CD4-positive, alpha-beta T cell treated with Interleukin-6 at 100 ng/mL for 8 hours (primary cell): ENCODE measurements at regions not wholly inside any gene's neighbourhood (a gene's known extent, or its start where the extent isn't known, plus 50 kb on each side); places are given as distances from the start of the nearest gene placed in this dataset.

Experiments
- DNase-seq: peaks from one replicate; pipeline ENCODE4 v3.0.0-alpha.2; 2020; ENCODE audit warnings: mixed read lengths, low spot score

DNA sequence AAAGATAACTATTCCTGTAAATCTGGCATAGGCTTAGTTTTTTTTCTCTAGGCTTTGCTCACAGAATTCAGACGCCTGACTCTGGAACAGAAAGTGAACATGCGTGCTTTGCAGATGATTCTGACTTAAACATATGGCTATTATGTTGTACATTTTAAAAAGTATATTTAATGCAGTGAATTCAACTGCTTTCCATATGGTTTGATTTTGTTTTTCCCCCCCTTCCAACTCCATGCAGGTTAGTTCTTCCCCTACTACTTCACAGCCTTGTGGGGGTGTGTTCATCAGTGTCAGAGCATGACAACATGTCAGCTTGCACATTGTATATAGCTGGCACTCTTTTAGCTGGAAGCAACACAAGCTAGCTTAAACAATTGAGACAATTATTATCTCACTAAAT, 226.8 kb downstream of the TMEM167A start:
- no peak for DNase-seq

DNA sequence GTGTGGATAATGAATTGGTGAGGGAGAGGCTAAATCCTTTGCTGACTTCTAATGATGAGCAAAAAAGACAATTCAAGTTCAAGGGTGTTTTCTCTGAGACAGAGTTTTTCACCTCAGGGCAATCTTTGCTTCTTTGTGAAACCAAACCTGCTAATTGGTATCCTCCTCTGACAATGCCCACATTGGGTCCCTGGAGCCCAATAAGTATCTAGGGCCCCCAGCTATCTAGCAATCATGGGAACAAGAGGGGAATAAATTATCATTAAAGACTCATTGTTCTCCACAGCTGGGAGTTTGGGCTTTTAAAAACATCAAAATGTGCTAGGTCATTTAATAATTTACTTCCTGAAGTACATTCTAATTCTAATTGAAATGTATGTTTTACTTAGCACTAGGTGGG, 227.3 kb downstream of the TMEM167A start:
- no peak for DNase-seq

DNA sequence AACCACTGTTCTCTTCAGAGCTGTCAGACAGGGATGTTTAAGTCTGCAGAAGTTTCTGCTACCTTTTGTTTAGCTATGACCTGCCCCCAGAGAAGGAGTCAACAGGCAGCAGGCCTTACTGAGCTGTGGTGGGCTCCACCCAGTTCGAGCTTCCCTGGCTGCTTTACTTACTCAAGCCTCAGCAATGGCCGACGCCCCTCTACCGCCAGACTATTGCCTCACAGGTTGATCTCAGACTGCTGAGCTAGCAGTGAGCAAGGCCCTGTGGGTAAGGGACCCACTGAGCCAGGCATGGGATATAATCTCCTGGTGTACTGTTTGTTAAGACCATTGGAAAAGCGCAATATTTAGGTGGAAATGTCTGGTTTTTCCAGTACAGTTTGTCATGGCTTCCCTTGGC, 229.6 kb downstream of the TMEM167A start:
- no peak for DNase-seq

DNA sequence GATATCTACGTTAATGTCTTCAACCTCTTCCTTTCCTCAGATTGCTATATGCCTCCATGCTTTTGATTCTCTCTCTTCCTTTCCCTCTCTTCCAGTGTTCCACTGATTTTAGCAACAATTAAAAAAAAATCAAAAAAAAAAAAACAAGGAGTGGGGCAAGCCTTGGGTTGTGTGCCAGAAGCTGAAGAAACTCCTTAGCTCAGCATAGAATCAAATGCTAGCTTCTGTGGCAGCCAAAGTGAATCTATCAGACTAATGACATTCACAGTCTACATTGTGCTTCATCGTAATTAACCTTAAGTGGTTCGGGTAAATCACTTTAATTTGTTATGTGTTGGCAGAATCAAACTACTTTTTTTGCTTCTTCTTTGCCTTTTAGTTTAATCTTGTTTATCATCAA, 237.3 kb downstream of the TMEM167A start:
- no peak for DNase-seq

DNA sequence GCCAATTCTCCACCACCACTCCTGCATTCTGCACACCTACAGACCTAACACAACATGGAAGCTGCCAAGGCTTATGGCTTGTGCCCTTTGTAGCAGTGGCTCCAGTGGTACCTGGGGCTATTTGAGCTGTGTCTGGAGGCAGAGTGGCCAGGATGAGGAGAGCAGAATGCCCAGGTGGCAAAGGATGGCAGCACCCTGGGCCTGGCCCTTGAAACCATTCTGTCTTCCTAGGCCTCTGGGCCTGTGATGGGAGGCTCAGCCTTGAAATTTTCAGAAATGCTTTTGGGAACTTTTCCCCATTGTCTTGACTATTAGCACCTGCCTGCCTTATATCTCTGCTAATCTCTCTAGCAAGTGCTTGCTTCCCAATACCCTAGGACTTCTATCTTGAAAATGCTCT, 241.7 kb downstream of the TMEM167A start:
- no peak for DNase-seq

DNA sequence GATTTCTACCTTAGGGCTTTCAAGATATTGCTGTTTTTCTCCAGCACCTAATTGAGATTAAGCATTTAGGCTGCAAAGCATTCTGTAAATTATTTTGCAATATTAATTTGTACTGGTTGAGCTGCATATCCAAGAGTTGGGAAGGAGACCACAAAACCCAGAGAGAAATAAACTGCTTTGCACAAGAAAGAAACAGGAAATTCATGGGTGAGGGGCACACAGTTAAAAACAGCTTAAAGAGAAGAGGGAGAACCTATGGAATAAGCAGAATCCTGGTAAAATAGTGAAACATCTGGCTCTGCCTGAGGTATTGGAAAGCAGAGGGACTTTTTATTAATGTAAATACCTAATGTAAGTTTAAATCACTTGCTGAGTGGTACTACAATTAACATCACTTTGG, 243.0 kb downstream of the TMEM167A start:
- no peak for DNase-seq

DNA sequence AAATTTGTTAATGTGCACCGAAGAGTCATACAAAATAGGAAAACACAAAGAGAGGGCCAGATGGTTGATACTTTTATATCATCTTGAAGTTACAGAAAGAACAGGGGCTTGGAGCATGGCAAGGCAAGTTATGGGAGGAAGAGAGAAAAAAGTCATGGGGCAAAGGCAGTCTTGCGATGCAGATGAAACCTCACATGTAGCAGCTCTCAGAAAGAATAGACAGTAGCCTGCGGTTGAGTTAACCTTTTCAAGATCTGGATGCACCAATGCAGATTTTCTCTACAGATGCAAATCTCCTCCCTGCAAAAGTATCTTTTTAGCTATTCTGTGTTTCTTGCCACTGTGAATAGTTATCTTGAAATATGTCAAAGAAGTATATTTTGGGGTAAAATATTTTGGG, 243.9 kb downstream of the TMEM167A start:
- DNase-seq = no peak

DNA sequence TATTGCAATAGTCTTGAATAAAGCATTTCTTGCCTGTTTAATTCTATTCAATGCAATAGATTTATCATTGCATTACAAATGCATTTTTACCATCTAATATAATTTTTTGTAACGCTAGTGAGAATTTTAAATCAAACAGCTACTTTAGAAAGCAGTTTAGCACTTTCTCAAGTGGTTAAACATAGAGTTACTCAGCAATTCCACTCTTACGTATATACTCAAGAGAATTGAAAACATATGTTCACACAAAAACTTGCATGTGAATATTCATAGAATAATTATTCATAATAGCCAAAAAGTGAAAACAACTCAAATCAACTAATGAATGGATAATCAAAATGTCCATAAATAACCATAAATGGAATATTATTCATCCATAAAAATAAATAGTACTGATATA, 244.7 kb downstream of the TMEM167A start:
- DNase-seq = no peak

DNA sequence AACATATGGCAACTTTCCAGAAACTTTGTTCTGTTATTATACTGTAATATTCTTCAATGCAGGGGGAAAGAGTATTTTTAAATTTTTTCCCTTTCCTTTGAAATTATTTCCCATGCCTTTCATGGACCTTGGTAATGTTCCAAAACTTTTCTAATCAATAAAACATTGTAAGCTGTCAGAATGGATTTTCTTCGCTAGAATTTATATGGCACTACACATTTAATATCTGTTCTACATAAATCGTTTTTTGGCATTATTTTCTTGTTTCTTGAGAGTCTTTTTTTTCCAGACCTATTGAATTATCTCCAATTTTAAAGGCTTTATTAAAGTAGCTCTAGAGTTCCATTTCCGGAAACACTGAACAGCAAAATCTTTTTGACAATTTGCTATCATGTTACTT, 249.0 kb downstream of the TMEM167A start:
- DNase-seq = no peak

DNA sequence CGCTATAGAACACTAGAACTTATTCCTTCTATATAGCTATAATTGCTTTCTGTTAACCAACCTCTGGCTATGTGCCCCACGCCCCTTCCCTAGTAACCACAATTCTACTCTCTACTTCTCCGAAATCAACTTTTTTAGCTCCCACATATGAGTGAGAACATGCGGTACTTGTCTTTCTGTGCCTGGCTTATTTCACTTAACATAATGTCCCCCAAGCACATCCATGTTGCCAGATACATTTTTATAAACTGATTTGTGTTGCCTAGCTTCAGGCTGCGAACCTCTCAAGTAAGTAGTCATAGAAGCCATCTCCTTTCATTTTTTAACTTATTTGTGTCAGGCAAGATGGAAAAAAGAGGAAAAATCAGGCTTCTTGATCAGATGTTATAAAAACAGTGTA, 249.5 kb downstream of the TMEM167A start:
- DNase-seq = no peak

DNA sequence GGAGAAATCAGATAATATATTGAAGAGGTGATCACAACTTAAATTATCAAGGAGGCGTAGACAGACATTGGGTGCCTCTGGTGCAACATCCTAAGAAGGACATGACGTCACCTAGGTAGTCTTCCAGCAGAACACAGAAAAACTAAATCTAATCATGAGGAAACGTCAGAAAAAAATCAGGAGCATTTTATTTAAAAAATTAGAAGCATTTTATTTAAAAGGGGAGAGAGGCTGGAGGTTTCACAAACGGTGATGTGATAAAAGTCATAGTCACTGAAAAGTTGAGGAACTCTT, 254.6 kb downstream of the TMEM167A start:
- DNase-seq = no peak

DNA sequence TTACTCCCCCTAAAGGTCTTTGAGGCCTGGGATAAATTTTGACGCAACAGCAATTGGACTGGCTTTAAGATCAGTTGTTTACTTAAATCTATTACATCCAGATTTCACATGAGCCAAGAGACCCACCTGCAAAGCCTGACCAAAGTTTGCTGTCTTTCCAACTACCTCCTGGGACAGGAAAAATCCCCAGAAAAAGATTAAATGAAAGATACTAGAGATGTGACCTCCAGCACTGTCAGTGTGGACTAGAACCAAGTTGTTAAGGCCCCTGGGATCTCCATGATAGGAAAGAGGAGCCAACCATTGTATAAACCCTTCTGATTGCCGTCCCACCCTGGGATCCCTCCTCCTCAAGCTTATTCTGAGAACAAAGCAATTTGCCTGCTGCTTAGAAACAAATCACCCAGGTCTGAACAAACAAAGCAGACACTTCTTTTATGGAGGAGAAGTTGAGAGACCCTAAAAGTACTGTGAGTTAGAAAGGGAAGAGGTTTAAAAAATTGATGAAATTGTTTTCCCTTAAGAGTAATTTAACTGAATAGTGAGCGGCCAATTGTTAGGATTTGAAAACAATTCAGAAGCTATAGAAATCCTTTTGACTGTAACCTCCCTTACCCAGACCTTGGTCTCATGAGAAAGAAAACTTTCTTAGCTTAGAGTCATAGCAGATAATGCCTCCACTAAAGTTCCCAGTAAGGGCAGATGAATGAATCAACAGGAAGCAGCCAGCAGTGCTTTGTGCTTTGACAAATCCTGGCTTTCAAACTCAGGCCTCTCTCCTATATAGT, 255.2 kb downstream of the TMEM167A start:
- no peak for DNase-seq

DNA sequence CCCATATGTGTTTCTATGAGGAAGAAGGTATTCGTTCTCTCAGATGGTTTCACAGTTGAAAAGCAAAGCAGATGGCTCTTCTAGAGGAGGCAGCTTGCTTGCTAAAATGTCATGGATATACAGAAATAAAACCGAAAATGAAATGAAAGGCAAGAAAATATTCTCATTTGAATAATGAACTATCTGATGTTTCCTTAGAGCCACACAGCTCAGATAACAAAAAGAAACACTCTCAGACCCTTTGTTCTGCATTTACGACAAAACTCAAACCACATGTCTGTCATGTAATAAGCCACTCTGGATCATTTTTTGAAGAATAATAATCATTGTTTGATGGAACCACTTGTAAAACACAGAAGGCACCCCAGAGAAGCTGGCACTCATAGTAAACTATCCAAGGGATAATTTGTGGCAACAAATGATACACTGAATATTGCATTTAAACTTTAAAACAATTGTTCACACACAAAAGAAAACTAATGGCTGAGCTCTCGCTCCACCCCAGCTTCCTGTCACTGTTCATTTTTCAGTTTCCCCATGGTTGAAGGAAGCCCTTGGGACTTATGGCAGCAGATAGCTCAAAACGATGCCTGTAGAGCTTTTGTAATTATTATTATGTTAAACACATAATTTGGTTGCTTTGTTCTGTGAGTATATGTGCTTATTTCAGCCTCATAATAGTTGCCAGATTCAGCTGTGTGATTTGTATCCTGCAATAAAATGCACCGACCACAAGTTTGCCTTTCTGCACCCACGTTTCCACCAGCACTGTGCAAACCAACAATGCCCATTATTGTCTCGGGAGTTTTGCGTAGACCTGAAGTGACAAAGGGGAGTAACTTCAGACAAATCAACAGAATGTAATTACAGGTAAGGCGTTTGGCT, 256.0 kb downstream of the TMEM167A start:
- DNase-seq = no peak

DNA sequence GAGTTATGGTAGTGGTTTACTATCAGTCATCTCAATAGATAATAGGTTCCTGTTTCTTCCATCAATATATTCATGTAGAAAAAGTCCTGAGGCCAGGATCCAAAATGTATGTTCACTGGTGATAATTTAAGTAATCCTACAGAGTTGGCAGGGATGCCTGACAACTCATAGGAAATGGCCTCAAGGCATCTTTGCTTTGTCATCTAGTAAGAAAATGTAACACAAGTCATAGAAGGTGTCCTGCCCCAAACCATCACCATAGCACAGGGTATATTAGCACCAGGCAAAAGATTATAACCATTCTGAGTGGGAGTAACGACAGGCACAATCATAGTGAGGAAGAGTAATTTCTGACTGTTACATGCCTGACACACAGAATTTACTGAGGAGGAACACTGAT, 257.0 kb downstream of the TMEM167A start:
- no peak for DNase-seq

DNA sequence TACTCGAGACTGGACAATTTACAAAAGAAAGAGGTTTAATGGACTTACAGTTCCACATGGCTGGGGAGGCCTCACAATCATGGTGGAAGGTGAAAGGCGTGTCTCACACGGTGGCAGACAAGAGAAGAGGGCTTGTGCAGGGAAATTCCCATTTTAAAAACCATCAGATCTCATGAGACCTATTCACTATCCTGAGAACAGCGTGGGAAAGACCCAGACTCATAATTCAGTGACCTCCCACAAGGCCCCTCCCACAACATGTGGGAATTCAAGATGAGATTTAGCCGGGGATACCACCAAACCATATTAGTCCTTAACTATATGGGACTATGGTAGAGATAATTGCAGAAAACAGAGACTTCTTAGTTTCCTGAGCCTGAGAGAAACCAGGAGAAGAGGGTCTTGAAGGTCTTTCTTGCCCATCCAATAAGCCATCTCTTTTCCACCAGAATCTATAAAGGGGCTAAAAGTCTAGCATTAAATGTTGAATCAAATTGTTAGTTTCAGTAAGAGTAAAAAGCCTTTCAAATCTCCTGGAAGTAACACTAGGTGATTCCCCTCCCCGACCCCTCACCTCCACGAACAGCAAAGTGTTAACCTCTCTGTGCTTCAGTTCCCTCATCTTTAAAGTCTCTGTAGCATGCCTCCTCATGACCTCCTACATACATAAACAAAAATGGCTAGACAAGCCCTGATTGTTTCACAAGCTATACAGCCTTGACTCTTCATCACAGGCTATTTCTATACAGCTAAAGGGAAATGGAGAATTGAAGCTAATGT, 259.1 kb downstream of the TMEM167A start:
- no peak for DNase-seq

DNA sequence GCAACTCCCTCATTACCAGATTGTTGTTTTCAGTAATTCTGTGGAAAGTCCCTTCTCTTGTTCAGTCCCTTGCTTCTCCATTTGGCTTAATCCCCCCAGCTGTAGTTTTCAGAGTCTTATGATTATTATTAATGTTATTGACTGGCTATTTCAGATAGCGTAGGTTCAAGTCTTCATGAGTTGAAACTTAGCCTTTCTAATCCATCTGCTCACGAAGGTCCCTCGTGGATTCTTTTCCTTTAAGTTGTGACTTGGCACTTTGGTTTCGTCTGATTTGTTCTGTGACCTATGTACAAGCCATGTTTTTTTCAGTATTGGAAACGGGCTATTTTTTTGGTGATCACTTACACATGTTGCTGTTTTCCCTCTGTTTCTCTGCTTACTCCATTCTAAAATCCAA, 260.3 kb downstream of the TMEM167A start:
- DNase-seq = no peak

DNA sequence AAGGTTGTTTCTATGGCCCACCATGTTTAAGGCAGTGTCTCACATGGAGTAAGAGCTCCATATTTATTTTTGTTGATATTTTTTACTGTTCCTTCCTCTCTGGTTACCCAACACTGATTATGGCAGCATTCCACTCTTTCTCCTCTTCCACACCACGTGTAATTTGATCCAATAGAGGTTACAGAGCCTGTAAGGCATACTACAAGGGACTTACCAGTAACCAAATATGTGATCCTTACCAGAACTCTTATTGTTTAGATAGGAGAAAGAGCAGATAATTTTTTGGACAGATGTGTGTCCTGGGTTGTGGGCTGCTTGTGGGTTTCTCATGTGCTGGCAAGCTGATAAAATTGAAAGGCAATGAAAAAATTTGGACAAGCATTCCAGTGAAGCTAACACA, 261.3 kb downstream of the TMEM167A start:
- no peak for DNase-seq

DNA sequence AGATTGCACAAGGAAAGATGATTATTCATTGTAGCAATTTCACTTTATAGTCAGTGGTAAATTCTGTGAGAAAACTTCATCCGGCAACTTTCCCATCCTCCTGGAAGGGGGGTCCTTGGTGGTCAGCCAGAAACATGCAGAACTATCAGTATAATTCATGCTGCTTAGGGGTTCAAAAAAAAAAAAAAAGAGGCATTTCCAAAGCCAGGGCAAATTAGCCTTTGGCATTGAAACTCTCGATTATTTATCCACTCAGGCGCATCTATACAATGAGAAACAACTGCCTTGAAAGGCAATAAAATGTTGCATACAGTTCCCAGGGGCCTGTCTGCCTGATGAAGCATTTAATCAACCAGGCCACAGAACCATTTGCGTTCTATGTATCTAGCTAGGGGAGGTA, 263.3 kb downstream of the TMEM167A start:
- DNase-seq = no peak

DNA sequence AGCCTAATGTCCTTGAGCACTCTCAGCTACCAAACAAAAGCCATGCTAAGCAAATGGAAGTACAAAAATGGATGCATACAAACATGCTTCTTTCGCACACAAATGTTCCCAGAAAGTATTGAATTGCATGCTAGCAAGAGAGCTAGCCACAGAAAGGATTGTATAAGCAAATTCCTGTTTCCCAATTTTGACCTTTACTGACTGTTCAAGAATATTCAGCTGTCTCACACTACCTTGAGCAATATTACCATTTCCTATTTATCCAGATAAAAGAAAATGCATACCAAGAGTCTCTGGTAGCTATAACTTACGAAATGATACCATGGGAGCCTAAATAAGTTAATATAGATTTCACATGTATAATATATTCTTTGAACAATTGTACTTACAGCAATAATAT, 264.6 kb downstream of the TMEM167A start:
- DNase-seq = no peak

DNA sequence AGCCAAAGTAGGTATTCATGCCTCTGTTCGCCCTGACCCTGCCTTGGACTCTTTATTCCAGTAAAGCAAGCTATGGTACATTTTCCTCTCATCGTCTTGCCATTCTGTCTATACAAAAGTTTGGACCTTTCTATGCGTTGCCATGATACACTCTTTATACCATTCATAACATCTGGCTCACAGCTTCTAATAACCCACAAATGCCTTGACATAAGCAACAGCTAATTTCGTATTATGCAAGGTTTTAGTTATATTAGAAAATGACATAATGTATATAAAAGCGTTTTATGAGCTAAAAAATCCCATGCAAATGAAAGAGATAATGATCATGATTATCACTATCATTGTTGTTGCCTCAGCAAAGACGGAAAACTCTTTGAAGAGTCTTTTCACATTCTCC, 265.7 kb downstream of the TMEM167A start:
- DNase-seq = no peak

DNA sequence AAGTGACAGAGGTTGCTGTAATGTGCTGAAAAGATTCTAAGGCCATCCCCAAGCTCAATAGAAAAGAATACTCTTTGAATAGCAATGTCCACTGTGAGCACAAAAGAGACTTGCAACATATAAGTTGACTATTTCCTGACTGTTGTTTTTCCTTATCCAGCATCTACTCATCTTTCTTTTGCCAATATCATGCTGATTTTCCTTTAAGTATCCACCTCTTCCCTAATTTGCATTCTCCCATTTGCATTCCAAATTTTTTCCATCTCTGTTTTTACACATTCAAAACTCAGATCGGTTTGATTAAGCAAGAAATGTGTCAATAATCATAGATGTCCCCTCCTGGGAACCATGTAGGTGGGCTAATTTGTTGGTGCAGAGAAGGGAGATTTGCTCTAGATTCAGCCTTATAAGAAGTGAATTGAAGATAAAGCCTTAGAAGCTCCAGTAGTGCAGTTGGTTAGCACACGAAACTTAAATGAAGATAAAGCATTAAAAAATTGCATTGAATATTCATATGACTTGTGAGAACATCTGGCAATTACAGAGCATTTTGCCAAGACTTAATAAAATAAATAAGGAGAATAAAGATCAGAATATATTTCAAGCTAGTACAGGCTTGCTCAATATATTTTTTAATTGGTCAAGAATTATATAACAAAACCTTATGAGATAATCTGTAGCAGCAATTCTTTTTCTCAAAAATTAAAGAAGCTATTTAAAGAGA, 267.6 kb downstream of the TMEM167A start:
- no peak for DNase-seq

DNA sequence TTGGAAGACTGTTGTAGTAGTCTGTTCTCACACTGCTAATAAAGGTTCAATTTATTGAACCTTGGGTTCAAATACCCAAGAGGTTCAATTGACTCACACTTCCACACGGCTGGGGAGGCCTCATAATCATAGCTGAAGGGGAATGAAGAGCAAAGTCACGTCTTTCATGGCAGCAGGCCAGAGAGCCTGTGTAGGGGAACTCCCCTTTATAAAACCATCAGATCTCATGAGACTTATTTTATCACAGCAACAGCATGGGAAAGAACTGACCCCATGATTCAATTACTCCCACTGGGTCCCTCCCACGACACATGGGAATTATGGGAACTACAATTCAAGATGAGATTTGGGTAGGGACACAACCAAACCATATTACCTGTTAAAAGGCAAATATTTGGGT, 268.2 kb downstream of the TMEM167A start:
- no peak for DNase-seq
